ENCODE measurements at regions not wholly inside any gene's neighbourhood (a gene's known extent, or its start where the extent isn't known, plus 50 kb on each side); places are given as distances from the start of the nearest gene placed in this dataset.
"Not testable (repeated sequence)": the region's sequence is repeated elsewhere in the genome, so short reads cannot be mapped to it uniquely, and the experiment has no call there.

- DNase-seq = peak; percentile 6
Measured at GRCh38 chrX:45801554-45801953, 600.9 kb upstream of the DIPK2B start.

GRCh38 chrX:45800746-45801453, 600.2 kb upstream of the DIPK2B start:
- not testable (repeated sequence) for DNase-seq

GRCh38 chrX:45799576-45799975, 598.9 kb upstream of the DIPK2B start:
- no peak for DNase-seq

- DNase-seq = no peak
Measured at GRCh38 chrX:45795546-45795945, 594.9 kb upstream of the DIPK2B start.

- DNase-seq = no peak
Measured at GRCh38 chrX:45794995-45795337, 594.3 kb upstream of the DIPK2B start.

- DNase-seq = no peak
Measured at GRCh38 chrX:45794323-45794994, 593.8 kb upstream of the DIPK2B start.

GRCh38 chrX:45788941-45789348, 588.3 kb upstream of the DIPK2B start:
- DNase-seq = no peak

GRCh38 chrX:45788315-45788714, 587.6 kb upstream of the DIPK2B start:
- DNase-seq = no peak

- DNase-seq = no peak
Measured at GRCh38 chrX:45784590-45784989, 583.9 kb upstream of the DIPK2B start.

GRCh38 chrX:45783002-45783401, 582.3 kb upstream of the DIPK2B start:
- no peak for DNase-seq

- no peak for DNase-seq
Measured at GRCh38 chrX:45781901-45782553, 581.4 kb upstream of the DIPK2B start.

- no peak for DNase-seq
Measured at GRCh38 chrX:45778616-45779015, 577.9 kb upstream of the DIPK2B start.

GRCh38 chrX:45777366-45777765, 576.7 kb upstream of the DIPK2B start:
- no peak for DNase-seq

GRCh38 chrX:45775468-45775867, 574.8 kb upstream of the DIPK2B start:
- no peak for DNase-seq

- DNase-seq = no peak
Measured at GRCh38 chrX:45774961-45775360, 574.3 kb upstream of the DIPK2B start.

- no peak for DNase-seq
Measured at GRCh38 chrX:45773572-45773971, 572.9 kb upstream of the DIPK2B start.

GRCh38 chrX:45771560-45772340, 571.1 kb upstream of the DIPK2B start:
- no peak for DNase-seq

GRCh38 chrX:45771114-45771513, 570.4 kb upstream of the DIPK2B start:
- no peak for DNase-seq

GRCh38 chrX:45769761-45770582, 569.3 kb upstream of the DIPK2B start:
- DNase-seq = no peak

- DNase-seq = no peak
Measured at GRCh38 chrX:45768666-45769236, 568.1 kb upstream of the DIPK2B start.

- no peak for DNase-seq
Measured at GRCh38 chrX:45766981-45767501, 566.4 kb upstream of the DIPK2B start.

GRCh38 chrX:45765767-45766166, 565.1 kb upstream of the DIPK2B start:
- no peak for DNase-seq

Measured in NCI-H510A treated with DMSO at 0.1 percent for 48 hours (cell line).